GM12878 (cell line): ENCODE measurements at regions not wholly inside any gene's neighbourhood (a gene's known extent, or its start where the extent isn't known, plus 50 kb on each side); places are given as distances from the start of the nearest gene placed in this dataset.

Source experiments
- CBX3 ChIP-seq: fragments of 200-600 bp; sonication (generic); IDR thresholded peaks from 2 replicates; pipeline ENCODE4 v1.6.1; 2016; ENCODE audit warnings: low read depth, borderline replicate concordance
- CTCF ChIP-seq, 3 experiments: IDR thresholded peaks in 2 of 3; conservative IDR thresholded peaks in 1 of 3; 2 replicates each; pipeline ENCODE4 v1.5.1; 2011; ENCODE audit warnings: low read depth in 3 of 3, low read length in 3 of 3, mild to moderate bottlenecking in 3 of 3, control low read depth in 2 of 3, moderate library complexity in 2 of 3, inconsistent platforms in 1 of 3, mixed read lengths in 1 of 3; ENCODE audit not compliant: control insufficient read depth in 2 of 3, insufficient read depth in 1 of 3; ENCODE audit errors: extremely low read depth in 1 of 3
- PAX5 ChIP-seq: IDR thresholded peaks from 2 replicates; pipeline ENCODE4 v1.6.1; 2011; ENCODE audit warnings: low read depth, low read length, borderline replicate concordance
- POLR2AphosphoS5 ChIP-seq: IDR thresholded peaks from 2 replicates; pipeline ENCODE4 v1.6.1; 2011; ENCODE audit warnings: mild to moderate bottlenecking, low read length, inconsistent platforms
- TARDBP ChIP-seq: IDR thresholded peaks from 2 replicates; pipeline ENCODE4 v1.6.1; 2016; ENCODE audit warnings: borderline replicate concordance
- YY1 ChIP-seq: IDR thresholded peaks from 2 replicates; pipeline ENCODE4 v1.6.1; 2011; ENCODE audit warnings: low read depth, mild to moderate bottlenecking, low read length
- ZNF384 ChIP-seq: IDR thresholded peaks from 2 replicates; pipeline ENCODE4 v1.6.1; 2012; ENCODE audit warnings: low read depth, mild to moderate bottlenecking, low read length, improper control_type of control experiment, borderline replicate concordance

- TF ChIP-seq CTCF (IDR thresholded peaks at IDR 0.05 in 2 of 3, conservative IDR thresholded peaks at IDR 0.05 in 1 of 3; ENCODE audit: control insufficient read depth in 2 of 3, extremely low read depth in 1 of 3, insufficient read depth in 1 of 3, low read depth in 3 of 3, low read length in 3 of 3) = no peak
- TF ChIP-seq CBX3 = no peak
- no peak for TF ChIP-seq PAX5
- TF ChIP-seq YY1 = no peak
- no peak for TF ChIP-seq POLR2AphosphoS5
- TF ChIP-seq TARDBP = no peak
- no peak for TF ChIP-seq ZNF384
These were observed 1016.2 kb downstream of the NLGN4Y start for GRCh38 chrY:15540516-15540915.
